ENCODE measurements at regions not wholly inside any gene's neighbourhood (a gene's known extent, or its start where the extent isn't known, plus 50 kb on each side); places are given as distances from the start of the nearest gene placed in this dataset.

GRCh38 chrX:4315891-4316290, 602.4 kb upstream of the PRKX start:
- dilution Hi-C loops (cut with MboI; ENCODE audit: extremely low pct_ligation_motif_present, low sequenced_read_pairs) = no loop called here
- Histone ChIP-seq H3K27ac (ENCODE audit: control insufficient read depth, insufficient read depth, low read length) (no peak overlapping the region), H3K79me2 (ENCODE audit: control insufficient read depth, insufficient read depth, low read length) (no peaks in the 10 kb centered on the region), H3K36me3 (ENCODE audit: control insufficient read depth in 2 of 2, extremely low read depth in 1 of 2, insufficient read depth in 2 of 2, low read length in 2 of 2) (no peaks in the 10 kb centered on the region), H3K27me3 (ENCODE audit: control insufficient read depth, extremely low read depth, insufficient read depth, low read length) (no peaks in the 10 kb centered on the region), H3K9me1 (ENCODE audit: control insufficient read depth, extremely low read depth, insufficient read depth, low read length) (no peaks in the 10 kb centered on the region), H3K9me3 (ENCODE audit: control insufficient read depth, low read depth, low read length) (no peaks in the 10 kb centered on the region), H3K4me3 (ENCODE audit: control insufficient read depth in 2 of 3, extremely low read depth in 1 of 3, insufficient read depth in 2 of 3, low read depth in 1 of 3, low read length in 3 of 3) (no peak overlapping the region), H2AFZ (ENCODE audit: control insufficient read depth, low read length) (no peak overlapping the region), H3K4me2 (ENCODE audit: control insufficient read depth, extremely low read depth, insufficient read depth, low read depth, low read length) (no peak overlapping the region), H3K9ac (ENCODE audit: control insufficient read depth, extremely low read depth, insufficient read depth, low read length) (no peak overlapping the region), H4K20me1 (ENCODE audit: control insufficient read depth, extremely low read depth, insufficient read depth, low read length) (no peaks in the 10 kb centered on the region), H3K4me1 (ENCODE audit: control insufficient read depth, extremely low read depth, insufficient read depth, low read length) (no peaks in the 10 kb centered on the region)
- no peak for DNase-seq (ENCODE audit: low read depth, low spot score)
- TF ChIP-seq EZH2 (IDR thresholded peaks at IDR 0.05; ENCODE audit: low read length) (no peak), CTCF (optimal IDR thresholded peaks at IDR 0.05 in 1 of 3, IDR thresholded peaks at IDR 0.05 in 1 of 3, conservative IDR thresholded peaks at IDR 0.05 in 1 of 3; ENCODE audit: extremely low read depth in 1 of 3, insufficient read depth in 2 of 3, low read length in 3 of 3) (no peak)
- no peak for FAIRE-seq

- Histone ChIP-seq H2AFZ (ENCODE audit: control insufficient read depth, low read length) (no peak overlapping the region), H3K4me1 (ENCODE audit: control insufficient read depth, extremely low read depth, insufficient read depth, low read length) (no peaks in the 10 kb centered on the region), H3K27ac (ENCODE audit: control insufficient read depth, insufficient read depth, low read length) (no peak overlapping the region), H3K9ac (ENCODE audit: control insufficient read depth, extremely low read depth, insufficient read depth, low read length) (no peak overlapping the region), H3K4me2 (ENCODE audit: control insufficient read depth, extremely low read depth, insufficient read depth, low read depth, low read length) (no peak overlapping the region), H4K20me1 (ENCODE audit: control insufficient read depth, extremely low read depth, insufficient read depth, low read length) (no peaks in the 10 kb centered on the region), H3K9me1 (ENCODE audit: control insufficient read depth, extremely low read depth, insufficient read depth, low read length) (no peaks in the 10 kb centered on the region), H3K4me3 (ENCODE audit: control insufficient read depth in 2 of 3, extremely low read depth in 1 of 3, insufficient read depth in 2 of 3, low read depth in 1 of 3, low read length in 3 of 3) (no peak overlapping the region), H3K79me2 (ENCODE audit: control insufficient read depth, insufficient read depth, low read length) (no peaks in the 10 kb centered on the region), H3K27me3 (ENCODE audit: control insufficient read depth, extremely low read depth, insufficient read depth, low read length) (no peaks in the 10 kb centered on the region), H3K9me3 (ENCODE audit: control insufficient read depth, low read depth, low read length) (no peaks in the 10 kb centered on the region), H3K36me3 (ENCODE audit: control insufficient read depth in 2 of 2, extremely low read depth in 1 of 2, insufficient read depth in 2 of 2, low read length in 2 of 2) (no peaks in the 10 kb centered on the region)
- DNase-seq (ENCODE audit: low read depth, low spot score) = no peak
- FAIRE-seq = no peak
- dilution Hi-C loops (cut with MboI; ENCODE audit: extremely low pct_ligation_motif_present, low sequenced_read_pairs) = no loop called here
- TF ChIP-seq CTCF (optimal IDR thresholded peaks at IDR 0.05 in 1 of 3, IDR thresholded peaks at IDR 0.05 in 1 of 3, conservative IDR thresholded peaks at IDR 0.05 in 1 of 3; ENCODE audit: extremely low read depth in 1 of 3, insufficient read depth in 2 of 3, low read length in 3 of 3) (no peak), EZH2 (IDR thresholded peaks at IDR 0.05; ENCODE audit: low read length) (no peak)
These were observed 601.1 kb upstream of the PRKX start for GRCh38 chrX:4314586-4314985.
